Iris pigment epithelial cell (primary cell): ENCODE measurements at regions not wholly inside any gene's neighbourhood (a gene's known extent, or its start where the extent isn't known, plus 50 kb on each side); places are given as distances from the start of the nearest gene placed in this dataset.
A peak's percentile ranks its signal among the peaks of the same experiment; 100 is the strongest.

Source experiments
- DNase-seq: peaks from one replicate; pipeline ENCODE4 v3.0.0-alpha.2; 2011; ENCODE audit warnings: low read depth

- DNase-seq: no peak
Observed at GRCh38 chr11:127490896-127491295, 490.3 kb upstream of the KIRREL3 start.

GRCh38 chr11:127485541-127485940 lies 485.0 kb upstream of the KIRREL3 start:
- peak; percentile 9 for DNase-seq

- no peak for DNase-seq
Observed at GRCh38 chr11:127481391-127481790, 480.8 kb upstream of the KIRREL3 start.

- no peak for DNase-seq
Observed at GRCh38 chr11:127478826-127479225, 478.3 kb upstream of the KIRREL3 start.

GRCh38 chr11:127474766-127475165 lies 474.2 kb upstream of the KIRREL3 start:
- DNase-seq: no peak

- DNase-seq: no peak
Observed at GRCh38 chr11:127472505-127472904, 471.9 kb upstream of the KIRREL3 start.

GRCh38 chr11:127471662-127472061 lies 471.1 kb upstream of the KIRREL3 start:
- DNase-seq: no peak

- peak; percentile 0 for DNase-seq
Observed at GRCh38 chr11:127470306-127470884, 469.8 kb upstream of the KIRREL3 start.

- DNase-seq: no peak
Observed at GRCh38 chr11:127464325-127464724, 463.8 kb upstream of the KIRREL3 start.

GRCh38 chr11:127462065-127462344 lies 461.4 kb upstream of the KIRREL3 start:
- DNase-seq: no peak

- no peak for DNase-seq
Observed at GRCh38 chr11:127461241-127462064, 460.9 kb upstream of the KIRREL3 start.

GRCh38 chr11:127458561-127458960 lies 458.0 kb upstream of the KIRREL3 start:
- no peak for DNase-seq

GRCh38 chr11:127454856-127455255 lies 454.3 kb upstream of the KIRREL3 start:
- no peak for DNase-seq

GRCh38 chr11:127452533-127452932 lies 452.0 kb upstream of the KIRREL3 start:
- no peak for DNase-seq

- no peak for DNase-seq
Observed at GRCh38 chr11:127451861-127452260, 451.3 kb upstream of the KIRREL3 start.

GRCh38 chr11:127448101-127448500 lies 447.5 kb upstream of the KIRREL3 start:
- DNase-seq: no peak

GRCh38 chr11:127445476-127445875 lies 444.9 kb upstream of the KIRREL3 start:
- no peak for DNase-seq

GRCh38 chr11:127443297-127443696 lies 442.7 kb upstream of the KIRREL3 start:
- DNase-seq: no peak

- no peak for DNase-seq
Observed at GRCh38 chr11:127440616-127441015, 440.0 kb upstream of the KIRREL3 start.

- DNase-seq: no peak
Observed at GRCh38 chr11:127425281-127425680, 424.7 kb upstream of the KIRREL3 start.

GRCh38 chr11:127424661-127425060 lies 424.1 kb upstream of the KIRREL3 start:
- DNase-seq: no peak

- no peak for DNase-seq
Observed at GRCh38 chr11:127420139-127420538, 419.6 kb upstream of the KIRREL3 start.

- no peak for DNase-seq
Observed at GRCh38 chr11:127412722-127413380, 412.3 kb upstream of the KIRREL3 start.
